Thoracic aorta (tissue), 2 donors: ENCODE measurements at regions not wholly inside any gene's neighbourhood (a gene's known extent, or its start where the extent isn't known, plus 50 kb on each side); places are given as distances from the start of the nearest gene placed in this dataset.

ENCODE experiments used
- ATAC-seq: fragments of 150-250 bp; one replicate; pipeline ENCODE4 v1.8.0; 2017; ENCODE audit warnings: low read depth; ENCODE audit not compliant: insufficient number of reproducible peaks, low FRiP score
- DNase-seq: peaks from one replicate; pipeline ENCODE4 v3.0.0-alpha.2; 2020; ENCODE audit warnings: low spot score
- H3K27ac ChIP-seq, 2 donors: fragments of 200-600 bp; sonication (generic); 1 replicate in 1 of 2; 2 replicates in 1 of 2; pipeline ENCODE4 v1.5.1; 2016; ENCODE audit warnings: mild to moderate bottlenecking in 2 of 2, moderate library complexity in 2 of 2
- H3K27me3 ChIP-seq: fragments of 200-600 bp; sonication (generic); replicated peaks from 2 replicates; pipeline ENCODE4 v1.6.0; 2016; ENCODE audit warnings: mild to moderate bottlenecking; ENCODE audit not compliant: insufficient read depth
- H3K36me3 ChIP-seq: fragments of 200-600 bp; sonication (generic); one replicate; pipeline ENCODE4 v1.5.1; 2016
- H3K4me1 ChIP-seq, 2 donors: fragments of 200-600 bp; sonication (generic); 1 replicate in 1 of 2; 2 replicates in 1 of 2; pipeline versions ENCODE4 v1.5.1 to v1.6.0; 2016; ENCODE audit warnings: low read depth in 2 of 2, mild to moderate bottlenecking in 1 of 2; ENCODE audit not compliant: control insufficient read depth in 1 of 2
- H3K4me3 ChIP-seq: fragments of 200-600 bp; sonication (generic); 2 replicates; pipeline ENCODE4 v1.5.1; 2016; ENCODE audit warnings: mild to moderate bottlenecking
- H3K9me3 ChIP-seq: fragments of 200-600 bp; sonication (generic); 2 replicates; pipeline ENCODE4 v1.5.1; 2016
- CTCF ChIP-seq: fragments of 200-600 bp; sonication (generic); IDR thresholded peaks from one replicate; pipeline ENCODE4 v1.5.1; 2019; ENCODE audit warnings: antibody characterized with exemption

- Histone ChIP-seq H3K27ac (no peak overlapping the region), H3K27me3 (no peaks in the 10 kb centered on the region), H3K4me1 (no peaks in the 10 kb centered on the region), H3K4me3 (no peak overlapping the region), H3K36me3 (no peaks in the 10 kb centered on the region), H3K9me3 (no peaks in the 10 kb centered on the region)
- no peak for ATAC-seq
- DNase-seq = no peak
- no peak for TF ChIP-seq CTCF
Measured at GRCh38 chr6:15913573-15913972, 215.3 kb upstream of the MYLIP start.

GRCh38 chr6:15912505-15913400, 216.1 kb upstream of the MYLIP start:
- Histone ChIP-seq H3K4me1 (no peaks in the 10 kb centered on the region), H3K27ac (no peak overlapping the region)
- no peak for ATAC-seq

GRCh38 chr6:15911753-15912504, 217.0 kb upstream of the MYLIP start:
- Histone ChIP-seq H3K4me1 (no peaks in the 10 kb centered on the region), H3K4me3 (no peak overlapping the region), H3K27me3 (no peaks in the 10 kb centered on the region), H3K9me3 (no peaks in the 10 kb centered on the region), H3K27ac (no peak overlapping the region), H3K36me3 (no peaks in the 10 kb centered on the region)
- TF ChIP-seq CTCF = no peak
- DNase-seq (no peak), ATAC-seq (no peak)

More at GRCh38 chr6:15912505-15913400, 216.1 kb upstream of the MYLIP start:
- DNase-seq = no peak
- no peak overlapping the region for H3K4me3 ChIP-seq
- H3K9me3 ChIP-seq = no peaks in the 10 kb centered on the region
- no peaks in the 10 kb centered on the region for H3K36me3 ChIP-seq
- no peak for TF ChIP-seq CTCF
- no peaks in the 10 kb centered on the region for H3K27me3 ChIP-seq

- no peak overlapping the region for H3K4me3 ChIP-seq
- no peaks in the 10 kb centered on the region for H3K36me3 ChIP-seq
- no peak for TF ChIP-seq CTCF
- no peak for ATAC-seq
- no peaks in the 10 kb centered on the region for H3K4me1 ChIP-seq
- no peaks in the 10 kb centered on the region for H3K27me3 ChIP-seq
- H3K27ac ChIP-seq = no peak overlapping the region
- H3K9me3 ChIP-seq = no peaks in the 10 kb centered on the region
- DNase-seq = no peak
Measured at GRCh38 chr6:15909290-15910070, 219.4 kb upstream of the MYLIP start.

- DNase-seq = no peak
- no peaks in the 10 kb centered on the region for H3K9me3 ChIP-seq
- TF ChIP-seq CTCF = no peak
Measured at GRCh38 chr6:15908871-15909270, 220.0 kb upstream of the MYLIP start.

More at GRCh38 chr6:15908871-15909270, 220.0 kb upstream of the MYLIP start:
- H3K4me3 ChIP-seq = no peak overlapping the region
- no peaks in the 10 kb centered on the region for H3K27me3 ChIP-seq
- H3K4me1 ChIP-seq = no peaks in the 10 kb centered on the region
- no peak for ATAC-seq
- H3K27ac ChIP-seq = no peak overlapping the region
- H3K36me3 ChIP-seq = no peaks in the 10 kb centered on the region
